Urothelium cell line (cell line): ENCODE measurements at regions not wholly inside any gene's neighbourhood (a gene's known extent, or its start where the extent isn't known, plus 50 kb on each side); places are given as distances from the start of the nearest gene placed in this dataset.

ENCODE experiments used
- DNase-seq: peaks from one replicate; pipeline ENCODE4 v3.0.0; 2011; ENCODE audit warnings: low spot score, mixed read lengths
- FAIRE-seq: peaks from 2 replicates; lab custom pipeline; 2011; peaks lifted over from hg19 to GRCh38; lab: Jason Lieb, UNC

DNA sequence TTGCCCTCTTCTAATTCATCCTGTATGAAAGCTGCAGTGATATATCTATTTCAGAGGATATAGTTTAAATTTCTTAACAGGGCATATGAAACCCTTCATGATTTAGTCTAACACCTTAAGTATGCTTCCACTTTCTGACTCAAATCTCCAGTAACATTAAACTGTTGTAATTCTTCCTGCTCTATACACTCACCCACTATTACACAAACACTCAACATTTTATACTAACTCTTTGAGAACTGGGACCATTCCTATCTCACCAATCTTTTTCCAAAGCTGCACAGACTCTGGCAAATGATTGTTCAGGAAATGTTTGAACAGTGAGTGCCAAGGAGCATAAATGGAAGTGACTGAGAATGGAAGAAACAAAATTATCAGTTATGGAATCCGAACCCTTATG is 560.4 kb upstream of the DPPA4 start:
- no peak for FAIRE-seq
- no peak for DNase-seq

- FAIRE-seq (no peak), DNase-seq (no peak)
These were observed 562.6 kb upstream of the DPPA4 start for GRCh38 chr3:109899925-109900324.

- DNase-seq = no peak
- FAIRE-seq = no peak
These were observed 563.4 kb upstream of the DPPA4 start for GRCh38 chr3:109900783-109901182.

DNA sequence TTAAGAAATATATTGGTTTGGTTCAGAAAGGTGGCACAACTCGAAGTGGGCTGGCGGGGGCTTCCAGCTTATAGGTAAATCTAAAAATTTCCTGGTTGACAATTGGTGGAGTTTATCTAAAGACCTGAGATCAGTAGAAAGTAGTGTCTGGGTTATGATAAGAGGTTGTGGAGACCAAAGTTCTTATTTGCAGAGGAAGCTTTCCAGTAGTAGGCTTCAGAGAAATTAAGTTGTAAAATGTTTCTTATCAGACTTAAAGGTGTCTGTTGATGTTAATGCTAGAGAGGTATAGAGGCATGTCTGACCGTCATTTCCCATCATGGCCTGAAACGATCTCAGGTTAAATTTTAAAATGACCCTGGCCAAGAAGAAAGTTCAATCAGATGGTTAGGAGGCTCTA is 565.2 kb upstream of the DPPA4 start:
- DNase-seq (no peak), FAIRE-seq (no peak)

- FAIRE-seq = no peak
- DNase-seq = no peak
These were observed 565.8 kb upstream of the DPPA4 start for GRCh38 chr3:109903100-109903499.

DNA sequence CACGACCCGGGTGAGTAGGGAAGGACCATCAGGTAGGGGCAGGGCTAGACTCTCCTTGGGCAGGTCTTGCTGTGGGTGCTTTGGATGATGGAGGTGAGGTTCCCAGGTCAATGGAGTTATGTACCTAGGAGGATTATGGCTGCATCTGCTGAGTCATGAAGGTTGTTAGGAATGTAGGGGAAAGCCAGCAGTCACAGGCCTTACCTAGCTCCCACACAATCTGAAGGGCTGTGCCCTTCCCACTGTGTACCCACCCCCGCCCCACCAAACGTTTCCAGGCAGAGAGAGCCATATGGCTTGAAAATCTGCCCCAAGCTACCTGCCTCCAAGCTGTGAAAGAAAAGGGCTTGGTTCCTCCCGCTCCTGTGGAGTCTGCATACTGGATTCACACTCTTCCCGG is 573.4 kb upstream of the DPPA4 start:
- DNase-seq = no peak

DNA sequence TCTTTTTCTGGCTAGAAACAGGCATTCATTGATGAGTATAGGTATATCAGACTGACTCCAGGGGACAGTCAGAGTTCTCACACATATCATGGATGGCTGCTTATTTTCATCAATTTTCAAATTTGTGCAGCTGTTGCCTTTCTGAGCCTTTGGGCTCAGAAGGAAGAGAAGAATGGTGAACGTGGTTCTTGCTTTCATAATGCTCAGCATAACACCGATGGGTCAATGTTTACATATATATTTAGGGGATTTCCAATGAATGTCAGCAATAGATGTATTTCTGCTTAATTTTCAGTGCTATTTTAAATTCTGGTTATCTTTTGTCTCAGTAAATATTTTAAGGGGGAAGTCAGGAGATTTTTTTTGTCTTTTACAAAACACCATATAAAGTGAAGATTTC is 581.4 kb upstream of the DPPA4 start:
- FAIRE-seq = no peak
- no peak for DNase-seq

More for the DNA sequence above, 573.4 kb upstream of the DPPA4 start:
- no peak for FAIRE-seq

DNA sequence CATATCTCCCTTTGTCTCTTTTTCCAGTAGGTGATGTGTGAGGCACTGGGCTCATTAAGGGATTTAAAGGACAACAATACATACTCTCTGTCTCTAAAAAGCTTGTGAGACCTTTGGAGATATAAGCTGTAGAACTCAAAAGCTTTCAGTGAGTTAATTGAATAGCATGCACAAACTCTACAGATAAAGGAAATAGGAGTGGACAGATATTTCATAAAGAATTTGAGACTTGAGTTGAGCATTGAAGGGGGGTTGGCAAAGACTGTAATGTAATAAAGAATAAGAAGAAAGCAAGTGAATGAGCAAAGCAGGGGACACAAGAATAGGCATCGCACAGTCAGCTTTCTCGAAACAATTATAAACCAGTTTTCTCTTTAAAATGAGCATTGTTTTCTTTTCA is 583.4 kb upstream of the DPPA4 start:
- DNase-seq (no peak), FAIRE-seq (no peak)

DNA sequence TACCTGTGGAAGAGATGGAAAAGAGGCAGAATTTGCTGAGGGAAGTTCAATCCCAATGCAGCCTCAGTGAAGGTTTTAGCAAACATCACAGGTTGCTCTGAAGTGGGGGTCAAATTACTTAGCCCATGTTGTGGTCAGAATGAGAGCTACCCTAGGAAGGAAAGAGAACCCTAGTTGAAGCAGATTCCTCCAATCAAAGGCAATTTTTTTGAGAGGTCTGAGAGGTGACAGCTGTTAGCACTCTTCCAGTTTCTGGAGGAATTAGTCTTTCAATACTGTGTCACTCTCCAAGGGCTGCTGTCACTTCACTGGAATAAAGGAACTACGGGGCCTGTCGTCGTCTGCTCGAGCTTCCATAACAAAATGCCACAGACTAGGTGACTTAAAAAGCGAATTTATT is 584.2 kb upstream of the DPPA4 start:
- FAIRE-seq (no peak), DNase-seq (no peak)

DNA sequence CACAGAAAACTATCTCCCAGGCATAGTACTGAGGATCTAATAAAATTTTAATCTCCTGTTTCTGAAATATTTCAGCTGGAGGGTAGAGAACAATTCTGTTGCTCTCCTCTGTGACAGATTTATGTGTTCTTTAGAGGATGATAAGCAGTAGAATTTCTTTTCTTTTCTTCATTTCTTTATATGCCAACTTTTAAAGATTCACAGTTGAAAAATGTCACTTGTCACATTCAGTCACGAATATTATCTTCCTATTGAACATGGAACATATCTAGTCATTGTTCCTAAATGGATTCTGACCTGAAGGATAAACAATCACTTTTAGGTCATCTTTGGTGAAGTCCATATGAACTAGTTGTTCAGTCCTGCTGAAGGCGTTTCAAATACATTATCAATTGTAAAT is 585.5 kb upstream of the DPPA4 start:
- no peak for DNase-seq
- no peak for FAIRE-seq

DNA sequence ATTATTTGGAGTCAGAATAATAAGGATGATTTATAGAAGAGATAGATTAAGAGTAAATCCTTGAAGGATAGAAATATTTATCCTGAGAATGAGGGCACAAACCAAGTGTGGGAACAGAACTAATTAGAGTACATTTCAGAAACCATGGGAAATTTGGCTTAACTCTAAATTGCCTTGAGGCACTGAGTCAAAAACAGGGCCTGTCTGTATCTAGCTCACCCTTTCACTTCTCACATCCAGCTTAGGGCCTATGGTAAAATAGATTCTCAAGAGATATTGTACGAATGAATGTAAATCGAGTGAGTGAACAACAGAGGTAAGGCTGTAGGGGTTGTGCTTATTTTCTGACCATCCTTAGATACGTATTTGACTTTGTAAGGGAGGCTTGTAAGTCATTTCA is 586.1 kb upstream of the DPPA4 start:
- DNase-seq (no peak), FAIRE-seq (peak; percentile 32)

DNA sequence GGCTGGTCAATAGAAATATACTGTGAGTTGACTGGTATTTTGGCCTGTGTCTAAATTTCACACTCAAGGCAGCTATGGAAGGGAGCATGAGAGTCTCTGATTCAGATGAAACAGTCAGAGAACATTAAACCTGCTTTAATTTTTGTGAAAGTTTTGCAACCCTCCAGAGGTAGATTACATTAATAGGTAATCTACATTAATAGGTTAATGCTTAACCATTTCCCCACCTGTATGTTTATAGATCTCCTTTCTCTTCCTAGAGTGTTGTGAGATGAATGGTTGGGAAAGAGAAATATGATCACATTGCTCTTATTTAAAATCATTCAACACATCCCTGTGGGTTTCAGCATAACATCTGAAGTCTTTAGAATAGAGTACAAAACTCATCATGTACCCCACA is 586.9 kb upstream of the DPPA4 start:
- DNase-seq (no peak), FAIRE-seq (no peak)

DNA sequence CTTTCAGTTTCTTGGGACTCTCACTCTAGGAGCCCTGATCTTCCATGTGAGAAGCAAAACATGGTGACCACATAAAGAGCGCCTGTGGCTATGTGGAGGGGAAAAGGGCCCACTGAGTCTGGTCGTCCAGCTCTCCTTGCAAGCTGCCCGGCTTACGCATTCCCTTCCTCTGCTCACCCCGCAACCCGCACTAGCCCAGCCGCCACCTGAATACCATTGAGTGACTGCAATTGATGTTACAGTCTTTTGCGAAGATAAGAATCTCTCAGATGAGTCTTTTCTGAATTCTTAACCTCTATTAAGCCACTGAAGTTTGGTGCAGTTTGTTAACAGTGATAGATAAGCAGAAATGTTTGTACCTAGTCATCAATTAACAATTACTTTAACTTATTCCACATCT is 589.0 kb upstream of the DPPA4 start:
- FAIRE-seq = peak; percentile 5
- DNase-seq = no peak

GRCh38 chr3:109927161-109927560 is 589.8 kb upstream of the DPPA4 start:
- FAIRE-seq (peak; percentile 77), DNase-seq (peak; percentile 88)

- peak; percentile 7 for DNase-seq
- FAIRE-seq = peak; percentile 35
These were observed 590.4 kb upstream of the DPPA4 start for GRCh38 chr3:109927726-109928125.

GRCh38 chr3:109930582-109930981 is 593.2 kb upstream of the DPPA4 start:
- DNase-seq = no peak
- no peak for FAIRE-seq

DNA sequence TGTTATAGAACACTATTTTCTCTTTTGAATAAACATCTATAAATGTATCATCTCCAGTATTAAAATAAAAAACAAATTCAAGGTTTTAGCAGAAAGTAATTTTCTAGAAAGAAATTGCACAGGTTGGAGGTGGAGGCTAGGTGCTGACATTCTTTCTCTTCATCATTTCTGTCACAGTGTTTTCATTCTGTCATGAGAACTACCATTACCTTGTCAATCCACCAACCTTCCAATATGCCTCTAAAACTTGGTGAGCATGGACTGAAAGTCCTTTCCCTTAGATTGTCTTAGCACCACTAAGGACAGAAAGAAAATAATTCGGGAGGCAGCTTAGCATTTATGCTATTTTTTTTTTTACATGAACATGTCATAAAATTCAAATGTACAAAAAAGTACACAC is 596.2 kb upstream of the DPPA4 start:
- no peak for DNase-seq
- FAIRE-seq = no peak

DNA sequence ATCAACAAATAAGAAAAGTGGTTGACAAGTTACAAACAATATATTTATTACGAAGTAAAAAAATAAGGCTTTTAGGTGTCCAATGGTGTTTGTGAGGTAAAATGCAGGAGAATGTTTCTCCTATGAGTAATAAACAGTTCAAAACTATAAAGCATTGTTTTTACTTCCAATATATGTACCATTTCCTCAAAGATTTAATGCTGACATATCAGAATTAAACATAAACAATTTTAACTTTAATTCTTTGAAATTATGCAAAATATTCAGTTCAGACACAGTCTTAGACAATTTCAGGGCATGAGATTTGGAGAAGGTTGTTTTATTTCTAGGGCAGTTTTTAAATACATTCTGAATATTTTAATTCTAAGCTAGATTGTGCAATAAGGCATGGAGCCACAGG is 602.5 kb upstream of the DPPA4 start:
- no peak for FAIRE-seq
- no peak for DNase-seq

- no peak for FAIRE-seq
- DNase-seq = no peak
These were observed 605.8 kb upstream of the DPPA4 start for GRCh38 chr3:109943181-109943580.

DNA sequence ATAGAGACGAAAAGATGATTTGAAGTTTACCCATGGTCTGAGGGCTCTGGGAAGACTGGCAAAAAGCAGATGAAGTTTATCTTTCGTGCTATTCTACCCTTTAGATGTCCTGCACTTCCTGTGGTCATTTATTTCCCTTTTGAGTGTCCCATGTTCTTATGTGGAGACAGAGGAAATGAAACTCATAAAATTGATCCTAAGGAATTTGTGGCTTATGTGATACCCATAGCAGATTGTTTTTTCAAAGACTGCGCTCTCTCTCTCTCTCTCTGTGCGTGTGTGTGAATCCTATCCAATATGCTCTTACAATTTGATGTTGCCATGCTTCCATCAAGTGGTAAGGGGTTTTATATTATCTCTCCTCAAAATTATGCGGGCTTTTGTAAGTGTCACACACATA is 607.5 kb upstream of the DPPA4 start:
- DNase-seq (no peak), FAIRE-seq (no peak)

- DNase-seq (no peak), FAIRE-seq (no peak)
These were observed 615.6 kb upstream of the DPPA4 start for GRCh38 chr3:109952924-109953323.

DNA sequence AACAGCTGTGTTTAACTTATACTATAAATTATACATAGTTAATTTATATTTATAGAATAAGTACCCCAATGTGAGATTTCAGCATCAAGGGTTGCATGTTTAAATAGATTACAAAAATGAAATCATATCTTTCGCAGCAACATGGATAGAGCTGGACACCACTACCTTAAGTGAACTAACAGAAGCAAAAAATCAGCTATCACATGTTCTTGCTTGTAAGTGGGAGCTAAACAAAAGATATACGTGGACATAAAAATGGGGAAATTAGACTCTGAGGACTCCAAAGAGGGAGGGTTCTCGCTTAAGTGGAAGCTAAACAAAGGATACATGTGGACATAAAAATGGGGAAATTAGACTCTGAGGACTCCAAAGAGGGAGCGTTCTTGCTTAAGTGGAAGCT is 626.5 kb upstream of the DPPA4 start:
- DNase-seq (no peak), FAIRE-seq (no peak)

GRCh38 chr3:109973733-109974132 is 636.4 kb upstream of the DPPA4 start:
- FAIRE-seq = no peak
- DNase-seq = peak; percentile 10

DNA sequence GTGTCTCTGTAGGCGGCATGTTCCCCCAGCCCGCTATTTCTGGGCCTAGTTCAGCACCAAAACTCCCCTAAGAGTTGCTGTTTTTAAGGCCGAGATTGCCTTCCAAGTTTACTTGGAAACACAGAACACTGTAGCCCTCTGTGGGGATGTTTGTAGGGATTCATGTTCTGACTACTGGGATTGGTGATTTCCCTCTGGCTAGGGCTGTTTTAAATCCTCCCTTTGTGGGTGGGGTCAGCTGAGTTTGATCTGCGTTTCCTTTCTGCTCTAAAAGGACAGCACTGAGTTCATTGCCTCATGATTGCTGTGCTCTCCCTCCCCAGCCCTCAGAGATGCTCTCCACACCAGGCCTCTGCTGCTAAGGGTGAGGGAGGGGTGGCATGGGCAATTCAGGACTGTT is 640.6 kb upstream of the DPPA4 start:
- FAIRE-seq (peak; percentile 30), DNase-seq (no peak)
